NCI-H2171 (cell line): ENCODE measurements at regions not wholly inside any gene's neighbourhood (a gene's known extent, or its start where the extent isn't known, plus 50 kb on each side); places are given as distances from the start of the nearest gene placed in this dataset.

Experiments used
- DNase-seq: peaks from one replicate; lab custom pipeline; 2025; lab: John Stamatoyannopoulos, UW

DNA sequence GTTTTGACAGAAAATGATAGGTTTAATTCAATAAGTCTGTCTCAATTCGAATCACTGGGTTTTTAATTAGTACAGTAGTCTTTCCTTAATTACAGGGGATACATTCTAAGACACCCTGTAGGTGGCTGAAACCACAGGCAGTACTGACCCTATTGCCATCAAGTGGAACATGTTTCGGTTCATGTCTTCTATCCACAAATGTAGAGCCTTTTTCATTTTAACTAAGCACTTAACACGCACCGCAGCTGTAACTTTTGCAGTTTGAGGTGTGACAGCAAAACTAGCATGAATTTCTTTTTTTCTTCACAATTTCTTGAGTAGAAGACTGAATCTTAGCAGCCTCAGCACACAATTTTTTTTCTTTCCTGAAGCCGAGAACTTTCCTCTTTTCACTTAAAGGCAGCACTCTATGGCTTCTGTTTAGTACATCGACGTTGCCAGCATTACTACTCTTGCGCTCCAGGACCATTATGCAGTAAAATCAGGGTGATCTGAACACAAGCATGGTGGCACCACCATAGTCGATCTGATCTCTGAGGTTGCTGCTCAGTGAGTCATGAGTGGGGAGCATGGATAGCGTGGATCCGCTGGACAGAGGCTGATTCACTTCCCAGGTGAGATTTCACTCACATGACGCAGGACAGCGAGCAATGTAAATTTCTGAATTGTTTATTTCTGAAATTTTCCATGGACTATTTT, 805.1 kb downstream of the RNF144A start:
- no peak for DNase-seq

DNA sequence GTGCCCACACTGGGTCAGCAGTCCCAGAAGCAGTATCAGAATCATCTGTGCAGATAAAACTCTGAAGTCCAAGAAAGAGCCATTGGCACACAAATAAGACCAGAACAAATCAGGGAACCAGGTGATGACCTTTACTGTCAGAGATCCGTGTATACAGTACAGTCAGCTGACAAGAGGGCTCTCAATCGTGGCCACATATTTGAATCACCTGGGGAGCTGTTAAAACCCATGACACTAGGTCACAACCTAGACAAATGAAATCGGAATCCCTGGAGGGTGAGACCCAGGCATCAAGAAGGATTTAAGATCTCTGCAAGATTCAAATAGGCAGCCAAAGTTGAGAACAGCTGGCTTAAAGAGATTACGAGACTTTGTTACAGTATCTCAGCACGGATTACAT, 807.1 kb downstream of the RNF144A start:
- DNase-seq, result no peak

DNA sequence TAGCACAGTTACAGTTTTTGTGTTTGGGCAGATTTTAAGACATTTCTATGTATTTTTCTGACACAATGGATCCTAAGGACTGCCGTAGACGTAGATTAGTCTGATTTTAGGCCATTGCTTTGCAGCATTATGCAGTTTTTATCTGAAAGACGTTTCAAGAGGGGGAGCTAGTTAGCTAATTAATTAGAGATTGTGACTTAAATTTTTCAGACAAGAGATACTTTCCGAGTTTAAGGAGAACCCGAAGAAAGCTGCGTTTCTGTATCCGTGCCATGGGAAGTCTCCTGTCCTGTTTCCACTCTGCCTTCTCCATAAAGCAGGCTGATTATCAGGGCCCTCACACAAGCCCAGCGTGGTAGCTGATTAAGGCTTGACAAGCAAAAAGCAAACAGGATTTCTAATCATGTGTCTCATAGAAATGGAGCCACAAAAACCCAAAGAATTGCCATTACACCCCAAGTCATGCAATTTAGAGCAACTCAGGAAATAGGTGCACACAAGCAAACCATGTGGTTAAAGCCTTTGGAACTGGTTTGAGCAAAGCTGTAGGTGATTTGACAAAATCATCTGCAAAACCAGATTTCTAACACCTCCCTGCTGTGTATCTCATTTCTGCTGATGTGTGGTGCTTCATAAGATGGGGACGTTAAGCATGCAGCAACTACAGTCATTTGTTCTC, 808.1 kb downstream of the RNF144A start:
- no peak for DNase-seq

DNA sequence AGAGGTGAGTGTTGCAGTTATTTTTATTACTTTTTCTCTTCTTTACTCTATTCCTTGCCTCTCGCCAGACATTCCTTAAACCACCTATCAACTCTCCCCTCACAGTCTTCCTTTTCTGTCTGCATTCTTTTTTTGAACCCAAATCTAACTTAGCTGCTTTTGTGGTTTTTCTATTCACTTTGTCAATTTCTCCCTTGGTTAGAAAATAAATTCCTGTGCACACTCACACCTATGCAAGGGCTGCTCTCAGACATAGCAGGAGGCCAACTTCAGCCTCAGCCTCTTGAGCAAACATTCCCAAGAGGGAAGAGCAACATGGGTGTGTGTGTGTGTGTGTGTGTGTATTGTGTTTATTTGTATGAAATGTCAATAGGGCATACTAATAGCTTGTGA, 808.6 kb downstream of the RNF144A start:
- DNase-seq, result no peak

DNA sequence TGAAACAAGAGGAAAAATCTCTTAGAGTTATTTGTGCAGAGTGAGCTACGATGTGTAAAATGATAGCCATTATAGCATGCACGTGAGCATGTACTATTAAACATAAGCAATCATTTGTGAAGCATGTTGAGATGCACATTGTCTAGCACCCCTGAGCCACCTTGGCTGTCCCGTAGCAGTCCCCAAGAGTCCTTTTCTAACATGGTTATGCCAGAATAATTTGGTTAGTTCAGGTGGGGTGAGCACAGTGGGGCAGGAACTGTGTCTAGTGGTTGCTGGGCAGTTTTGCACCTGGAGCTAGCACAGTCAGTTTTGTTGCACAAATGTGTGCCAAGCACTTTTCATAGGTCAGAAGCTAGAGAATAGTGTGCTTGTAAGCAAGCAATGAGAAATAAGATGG, 809.8 kb downstream of the RNF144A start:
- DNase-seq, result no peak

DNA sequence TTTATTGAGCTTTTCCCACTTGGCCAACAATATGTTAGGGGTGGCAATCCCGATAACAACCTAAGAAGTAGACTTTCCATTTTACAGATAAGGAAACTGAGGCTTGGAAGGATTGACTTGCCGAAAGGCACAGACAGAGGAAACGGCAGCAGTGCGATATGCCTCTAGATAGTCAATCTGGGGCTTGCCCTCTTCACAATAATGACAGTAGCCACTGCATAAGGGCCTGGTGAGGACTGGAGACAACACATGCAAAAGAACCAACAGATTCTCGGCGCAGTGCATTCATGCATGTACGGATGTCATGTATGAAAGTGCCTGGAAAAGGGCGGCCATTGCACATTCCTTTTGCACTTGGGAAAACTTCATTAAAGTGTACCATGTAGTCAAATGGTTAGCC, 811.2 kb downstream of the RNF144A start:
- no peak for DNase-seq

DNA sequence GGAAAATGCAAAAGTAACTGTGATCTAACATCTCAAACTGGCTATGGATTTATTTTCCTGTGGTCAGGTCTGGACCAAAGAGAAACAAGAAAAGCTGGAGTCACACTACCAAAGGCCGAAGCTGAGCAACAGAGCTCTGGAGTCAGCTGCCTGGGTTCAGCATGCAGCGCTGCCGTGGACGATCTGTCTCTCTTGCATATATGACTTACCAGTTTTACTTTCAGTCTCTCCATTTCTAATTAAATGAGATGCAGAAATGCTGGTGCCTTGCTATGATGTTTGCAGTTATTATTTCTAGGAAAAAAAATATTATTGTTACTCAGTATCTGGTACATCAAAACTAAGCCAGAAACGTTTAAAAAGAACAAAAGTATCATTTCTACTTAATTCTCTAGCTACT, 813.2 kb downstream of the RNF144A start:
- DNase-seq, result no peak

DNA sequence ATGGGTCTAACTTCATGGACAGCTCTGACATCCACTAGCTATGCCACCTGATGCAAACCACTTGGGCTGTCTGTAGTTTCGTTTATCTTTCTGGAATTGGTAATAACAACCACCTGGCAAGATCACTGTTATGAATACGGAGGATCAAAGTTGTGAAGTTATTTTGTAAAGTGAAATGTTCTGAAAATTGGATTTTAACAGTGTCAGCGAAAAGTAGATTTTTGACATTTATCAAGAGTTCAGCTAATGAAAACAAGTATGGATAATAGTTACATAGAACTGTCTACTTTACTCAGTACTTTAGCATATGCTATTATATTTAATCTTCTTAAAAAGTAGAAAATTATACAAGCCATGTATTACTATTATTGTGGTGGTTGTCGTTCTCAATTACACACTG, 813.8 kb downstream of the RNF144A start:
- no peak for DNase-seq

DNA sequence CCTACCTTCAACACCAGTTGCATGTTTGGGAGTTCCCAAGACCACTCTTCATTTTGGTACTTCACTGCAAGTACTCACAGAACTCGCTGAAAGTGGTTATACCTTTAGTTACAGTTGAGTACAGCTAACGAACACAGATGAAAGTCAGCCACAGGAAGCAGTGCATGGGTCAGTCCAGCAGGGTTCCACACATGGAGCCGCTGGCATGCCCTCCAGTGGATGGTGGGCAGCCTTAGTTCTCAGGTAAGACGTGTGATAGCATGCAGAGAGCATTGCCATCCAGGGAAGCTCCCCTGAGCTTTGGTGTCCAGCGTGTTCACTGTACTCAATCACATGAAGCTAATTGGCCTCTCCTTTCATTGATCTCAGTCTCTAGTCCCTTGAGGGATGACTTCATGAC, 815.3 kb downstream of the RNF144A start:
- DNase-seq, result no peak

DNA sequence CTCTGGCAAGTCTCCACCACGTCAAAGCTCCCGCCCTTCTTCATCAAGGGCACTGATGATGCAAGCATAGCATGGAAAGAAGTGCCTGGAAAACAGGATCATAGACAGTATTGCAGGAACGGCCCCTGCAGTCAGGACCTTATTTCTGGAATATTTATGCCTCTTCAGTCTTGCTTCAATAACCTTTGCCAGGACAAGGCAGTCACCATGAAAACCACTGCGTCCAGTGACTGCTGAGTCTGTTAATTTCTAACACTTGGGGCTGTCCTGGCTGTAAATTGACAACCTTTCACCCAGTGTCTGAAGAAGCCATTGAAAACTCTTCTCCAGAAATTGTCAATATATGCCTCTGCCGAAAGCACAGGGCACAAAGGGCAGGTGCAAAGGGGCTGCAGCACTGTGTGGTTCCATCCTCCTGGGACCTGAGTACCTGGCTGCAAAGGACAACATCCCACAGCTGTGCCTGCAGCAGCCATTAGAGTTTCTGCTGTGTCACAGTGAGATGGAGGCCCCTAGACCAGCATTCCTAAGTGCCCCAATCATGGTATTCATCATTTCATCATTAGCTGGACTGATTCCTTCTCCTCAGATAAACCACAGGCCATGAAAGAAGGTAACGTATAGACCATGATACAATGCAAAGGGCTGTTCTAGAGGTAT, 819.6 kb downstream of the RNF144A start:
- no peak for DNase-seq

- DNase-seq, result no peak
Observed at GRCh38 chr2:7738596-7738995, 821.4 kb downstream of the RNF144A start.

GRCh38 chr2:7740114-7740513, 822.9 kb downstream of the RNF144A start:
- DNase-seq, result no peak

DNA sequence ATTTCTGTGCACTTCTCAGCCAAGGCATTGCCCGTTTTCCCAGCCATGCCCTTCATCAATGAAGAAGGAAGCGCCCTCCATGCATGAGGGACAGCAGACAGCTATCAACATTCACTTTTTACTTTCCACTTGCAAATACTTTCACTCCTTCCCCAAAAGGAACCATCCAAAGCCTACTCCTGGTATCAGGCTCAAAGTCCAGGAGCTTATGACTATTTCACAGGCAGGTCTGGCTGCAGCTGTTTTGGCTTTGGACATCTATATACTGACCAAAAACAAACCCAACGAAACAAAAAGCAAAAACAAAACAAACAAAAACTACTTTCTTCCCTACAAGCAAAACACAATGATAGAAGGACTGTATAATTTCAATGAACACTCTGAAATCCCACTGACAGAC, 825.1 kb downstream of the RNF144A start:
- DNase-seq, result no peak

DNA sequence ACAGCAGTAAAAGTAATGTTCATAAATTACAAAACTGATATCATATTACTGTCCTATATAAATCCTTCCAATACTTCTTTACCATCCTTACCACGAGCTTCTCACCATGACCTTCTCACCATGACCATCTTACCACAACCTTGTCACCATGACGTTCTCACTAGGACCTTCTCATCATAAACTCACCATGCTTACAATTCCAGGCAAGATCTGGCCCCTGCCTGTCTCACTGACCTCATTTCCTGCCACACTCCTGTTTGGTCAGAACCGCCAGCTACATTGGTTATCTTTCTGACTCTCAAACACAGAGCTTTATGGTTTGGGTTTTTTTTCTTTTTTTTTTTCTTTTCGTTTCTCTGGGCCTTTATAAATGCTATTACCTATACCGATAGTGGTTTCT, 827.6 kb downstream of the RNF144A start:
- DNase-seq, result no peak

DNA sequence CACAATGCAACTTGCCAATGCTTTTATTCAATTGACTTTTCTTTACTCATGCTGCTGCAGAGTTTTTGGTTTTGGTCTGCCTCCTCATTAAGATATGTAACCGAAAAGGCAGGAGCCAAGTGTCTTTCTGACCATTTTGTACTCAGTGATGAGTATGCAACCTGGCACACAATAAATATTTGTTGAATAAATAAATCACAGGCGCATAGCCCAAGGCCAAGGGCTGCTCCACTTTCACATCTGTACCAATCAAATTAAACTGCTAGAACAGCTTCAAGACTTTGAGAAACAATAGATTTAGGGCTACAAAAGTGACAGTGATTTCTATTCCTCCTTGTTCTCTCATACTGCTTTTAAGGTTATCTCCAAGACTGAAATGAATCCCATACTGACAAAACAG, 828.2 kb downstream of the RNF144A start:
- no peak for DNase-seq

- DNase-seq, result no peak
Observed at GRCh38 chr2:7748717-7749415, 831.7 kb downstream of the RNF144A start.

- peak; percentile 27 for DNase-seq
Observed at GRCh38 chr2:7749895-7750559, 832.8 kb downstream of the RNF144A start.

GRCh38 chr2:7752291-7752690, 835.1 kb downstream of the RNF144A start:
- DNase-seq, result peak; percentile 23

DNA sequence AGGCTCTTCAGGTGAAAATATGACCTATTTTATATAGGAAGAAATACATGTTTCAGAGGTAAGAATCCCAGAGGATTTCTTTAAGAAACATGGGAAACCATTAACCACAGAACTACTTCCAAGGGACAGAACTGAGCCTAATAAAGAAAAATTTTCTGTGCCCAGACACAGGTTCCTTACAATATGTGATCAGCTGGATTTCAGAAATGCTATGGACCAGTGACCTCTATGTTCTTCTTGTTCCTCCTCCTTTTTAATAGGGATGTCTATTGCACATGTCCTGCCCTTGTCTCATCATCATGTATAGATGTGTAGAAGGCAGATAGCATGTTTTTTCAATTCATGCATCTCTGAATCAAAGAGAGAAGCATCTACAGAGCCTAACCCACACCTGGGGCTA, 836.6 kb downstream of the RNF144A start:
- DNase-seq, result no peak

DNA sequence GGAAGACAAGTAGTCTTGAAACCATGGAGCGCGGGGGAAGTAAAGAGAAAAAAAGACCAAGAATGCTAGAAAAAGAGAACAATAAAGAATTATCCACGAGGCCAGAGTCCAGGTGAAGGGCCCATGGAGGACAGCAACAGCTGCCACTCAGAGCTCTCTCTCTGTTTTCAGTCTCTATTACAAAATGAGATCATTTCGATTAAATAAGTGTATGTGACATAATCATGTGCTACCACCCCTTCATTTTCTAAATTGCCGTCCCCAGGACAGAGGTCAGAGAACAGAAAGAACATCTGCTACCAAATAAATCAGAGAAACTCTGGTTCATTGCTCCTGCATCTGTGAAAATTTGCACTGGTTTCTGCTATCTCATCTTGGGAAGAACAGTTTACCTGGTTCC, 838.7 kb downstream of the RNF144A start:
- DNase-seq, result no peak

DNA sequence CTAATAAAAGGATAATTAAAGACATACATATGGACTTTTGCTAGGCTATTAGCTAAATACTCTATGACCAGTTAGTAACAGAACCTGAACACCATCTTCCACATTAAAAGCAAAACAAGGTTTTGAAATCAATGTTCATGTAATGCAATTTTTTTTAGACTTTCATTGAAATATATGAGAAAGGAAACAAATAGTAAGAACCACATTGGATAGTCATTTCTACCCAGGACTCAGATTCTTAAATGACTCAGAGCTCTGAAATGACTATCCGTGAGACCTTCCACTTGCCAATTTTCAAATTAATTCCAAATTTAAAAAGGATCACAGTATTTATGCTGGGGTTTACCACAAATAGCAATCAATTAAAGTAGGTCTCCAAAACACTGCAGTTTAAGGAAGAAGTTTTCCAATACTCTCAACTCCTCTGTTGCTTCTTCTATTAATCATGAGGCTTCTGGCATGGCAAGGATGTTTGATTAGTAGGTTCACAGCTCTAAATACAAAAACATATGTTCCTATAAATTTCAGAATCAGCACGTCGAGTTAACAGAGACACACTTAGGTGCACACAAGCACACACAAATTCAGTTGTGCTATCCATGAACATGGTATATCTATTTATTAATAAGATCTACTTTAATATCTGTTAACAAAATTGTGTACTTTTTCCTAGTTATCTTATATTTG, 841.0 kb downstream of the RNF144A start:
- DNase-seq, result no peak

- DNase-seq, result no peak
Observed at GRCh38 chr2:7759898-7760297, 842.7 kb downstream of the RNF144A start.
